ENCODE measurements at regions not wholly inside any gene's neighbourhood (a gene's known extent, or its start where the extent isn't known, plus 50 kb on each side); places are given as distances from the start of the nearest gene placed in this dataset.
A peak's percentile ranks its signal among the peaks of the same experiment; 100 is the strongest.
"Not testable (repeated sequence)": the region's sequence is repeated elsewhere in the genome, so short reads cannot be mapped to it uniquely, and the experiment has no call there.

DNA sequence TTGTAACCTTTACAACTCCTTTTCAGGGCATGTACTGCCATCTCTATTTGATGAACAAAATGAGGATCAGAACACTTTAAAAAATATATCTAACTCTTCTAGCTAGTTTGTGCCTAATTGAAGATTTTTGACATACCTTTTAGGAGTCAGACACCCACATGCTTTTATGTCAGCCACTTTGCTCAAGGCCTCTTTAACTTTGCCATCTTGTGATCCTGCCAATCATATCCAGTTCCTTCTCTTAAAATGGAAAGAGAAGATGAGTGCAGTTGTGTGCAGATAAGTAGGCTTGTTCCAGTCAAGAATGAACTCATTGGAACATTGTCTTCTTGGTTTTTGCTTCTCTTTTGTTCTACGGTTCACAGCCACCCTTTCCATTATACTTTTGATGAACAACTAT lies 425.6 kb upstream of the TNC start:
- DNase-seq (ENCODE audit: low spot score), result no peak

DNA sequence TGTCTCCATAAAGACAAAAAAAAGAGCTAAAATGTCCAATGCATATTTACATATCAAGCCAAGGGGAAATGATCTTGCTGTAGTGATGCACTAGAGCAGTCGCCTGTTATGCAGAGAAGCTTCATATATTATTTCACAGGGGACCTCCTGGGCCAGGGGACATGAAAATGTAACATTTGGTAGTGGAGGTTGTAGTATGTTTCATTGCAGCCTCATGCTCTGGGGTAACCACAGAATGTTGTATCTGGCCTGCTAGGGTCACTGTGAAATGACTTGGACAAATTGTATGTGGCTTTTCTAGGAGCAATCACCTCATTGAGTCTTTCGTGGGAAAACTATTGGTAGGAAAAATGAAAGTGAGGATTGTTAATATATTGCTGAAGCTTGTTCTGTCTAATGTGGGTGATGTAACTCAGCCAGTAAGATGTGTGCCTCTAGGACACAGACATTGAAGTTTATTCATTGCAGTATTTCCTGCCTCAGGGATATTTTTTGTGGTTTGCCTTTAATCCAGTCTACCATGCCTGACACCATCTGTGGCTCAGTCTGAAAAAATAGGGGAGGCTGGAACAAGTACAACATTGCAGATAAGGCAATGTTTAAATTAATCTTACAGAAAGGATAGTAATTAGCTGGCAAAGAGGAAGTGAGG lies 430.8 kb upstream of the TNC start:
- no peak for DNase-seq (ENCODE audit: low spot score)

DNA sequence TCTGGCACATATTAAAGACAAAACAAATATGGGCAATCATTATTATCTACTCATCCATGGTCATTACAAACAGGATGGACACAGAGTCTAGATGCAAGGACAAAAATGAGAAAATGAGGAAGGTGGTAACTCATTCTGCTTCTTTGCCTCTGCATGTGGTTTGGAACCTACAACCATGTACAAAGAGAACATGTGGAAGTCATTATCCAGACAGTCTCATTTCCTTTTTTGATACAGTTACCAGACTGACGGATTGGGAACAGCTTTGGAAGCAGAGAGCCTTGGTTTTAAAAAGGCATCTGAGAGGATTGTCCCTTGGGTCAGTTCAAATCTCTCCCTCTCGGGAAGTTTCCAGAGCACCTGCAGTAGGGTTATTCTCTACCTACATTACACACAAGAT lies 433.4 kb upstream of the TNC start:
- no peak for DNase-seq (ENCODE audit: low spot score)

DNA sequence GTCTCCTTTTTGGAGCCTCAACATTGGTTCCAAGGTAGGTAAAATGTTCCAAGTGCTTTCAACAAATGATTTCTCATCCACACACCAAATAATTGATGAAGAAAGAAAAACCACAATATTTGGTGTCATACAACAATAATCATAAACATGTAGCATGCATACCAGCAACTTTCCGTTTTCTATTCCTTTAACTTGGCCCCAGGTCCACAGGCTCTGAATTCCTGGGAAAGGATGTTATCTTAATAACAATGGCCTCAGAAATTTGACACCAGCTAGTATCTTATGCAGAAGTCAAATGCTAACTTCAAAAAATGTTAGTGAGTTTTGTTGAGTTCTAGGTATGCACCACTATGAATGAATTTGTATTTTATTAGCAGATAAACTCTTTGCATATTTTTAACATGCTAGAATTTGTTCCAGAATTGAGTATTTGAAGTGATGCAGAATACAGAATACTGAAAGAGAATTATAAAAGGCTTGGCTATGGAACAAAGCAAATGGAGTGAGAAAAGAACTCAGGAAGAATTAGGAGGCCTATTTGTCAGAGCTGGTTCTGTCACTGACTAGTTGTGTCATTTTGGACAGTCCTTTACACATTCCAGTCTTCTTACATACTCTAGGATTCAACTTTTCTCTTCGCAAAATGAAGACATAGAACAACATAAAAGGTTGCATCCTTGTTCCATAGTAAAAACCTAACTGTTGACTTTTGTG lies 435.3 kb upstream of the TNC start:
- DNase-seq (ENCODE audit: low spot score), result no peak

DNA sequence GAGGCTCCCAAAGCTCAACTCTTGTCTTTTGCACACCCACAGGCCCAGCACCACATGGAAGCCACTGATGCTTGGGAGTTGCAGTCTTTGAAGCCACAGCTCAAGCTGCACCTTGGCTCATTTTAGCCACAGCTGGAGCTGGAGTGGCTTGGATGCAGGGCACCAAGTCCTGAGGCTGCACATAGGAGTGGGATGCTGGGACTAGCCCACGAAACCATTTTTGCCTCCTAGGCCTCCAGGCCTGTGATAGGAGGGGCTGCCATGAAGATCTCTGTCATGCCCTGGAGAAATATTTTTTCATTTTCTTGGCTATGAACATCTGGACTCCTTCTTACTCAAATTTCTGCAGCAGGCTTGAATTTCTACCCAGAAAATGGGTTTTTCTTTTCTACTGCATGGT lies 438.5 kb upstream of the TNC start:
- no peak for DNase-seq (ENCODE audit: low spot score)

DNA sequence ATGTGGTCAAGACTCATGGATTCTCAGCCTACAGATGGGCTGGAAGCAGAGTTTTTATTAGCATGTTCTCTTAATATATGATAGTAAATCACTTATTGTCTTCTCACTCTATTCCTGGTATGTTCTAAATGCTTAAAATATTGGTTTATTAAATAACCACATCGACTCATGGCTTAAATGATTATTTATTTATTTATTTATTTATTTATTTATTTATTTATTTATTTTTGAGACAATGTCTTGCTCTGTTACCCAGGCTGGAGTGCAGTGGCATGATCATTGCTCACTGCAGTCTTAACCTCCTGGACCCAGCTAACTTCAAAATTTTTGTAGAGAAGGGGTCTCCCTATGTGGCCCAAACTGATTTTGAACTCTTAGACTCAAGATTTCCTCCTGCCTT lies 457.2 kb upstream of the TNC start:
- DNase-seq (ENCODE audit: low spot score), result no peak

DNA sequence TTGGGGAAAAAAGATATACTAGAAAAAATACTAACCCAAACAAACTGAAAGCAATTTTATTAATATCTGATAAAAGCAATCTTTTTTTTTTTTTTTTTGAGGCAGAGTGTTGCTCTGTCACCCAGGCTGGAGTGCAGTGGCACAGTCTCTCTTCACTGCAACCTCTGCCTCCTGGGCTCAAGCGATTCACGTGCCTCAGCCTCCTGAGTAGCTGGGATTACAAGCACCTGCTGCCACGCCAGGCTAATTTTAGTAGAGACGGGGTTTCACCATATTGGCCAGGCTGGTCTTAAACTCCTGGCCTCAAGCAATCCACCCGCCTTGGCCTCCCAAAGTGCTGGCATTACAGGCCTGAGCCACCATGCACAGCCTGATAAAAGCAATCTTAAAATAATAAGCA lies 467.5 kb upstream of the TNC start:
- DNase-seq (ENCODE audit: low spot score), result not testable (repeated sequence)

DNA sequence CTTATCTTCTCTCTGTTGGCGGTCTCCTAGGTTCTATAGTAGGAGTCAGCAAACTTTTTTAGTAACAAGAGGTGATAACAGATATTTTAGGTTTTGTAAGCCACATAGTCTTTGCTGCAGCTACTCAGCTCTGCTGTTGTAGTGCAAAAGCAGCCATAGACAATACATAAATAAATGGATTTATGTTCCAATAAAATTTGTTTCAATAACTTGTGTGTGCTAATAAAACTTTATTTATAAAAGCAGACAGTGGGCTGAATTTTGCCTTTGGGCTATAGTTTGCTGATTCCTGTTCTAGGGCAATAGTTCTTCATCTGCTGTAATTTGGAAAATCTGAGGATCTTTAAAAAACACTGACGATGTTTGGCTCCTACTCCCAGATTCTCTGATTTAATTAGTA lies 469.4 kb upstream of the TNC start:
- DNase-seq (ENCODE audit: low spot score), result no peak

DNA sequence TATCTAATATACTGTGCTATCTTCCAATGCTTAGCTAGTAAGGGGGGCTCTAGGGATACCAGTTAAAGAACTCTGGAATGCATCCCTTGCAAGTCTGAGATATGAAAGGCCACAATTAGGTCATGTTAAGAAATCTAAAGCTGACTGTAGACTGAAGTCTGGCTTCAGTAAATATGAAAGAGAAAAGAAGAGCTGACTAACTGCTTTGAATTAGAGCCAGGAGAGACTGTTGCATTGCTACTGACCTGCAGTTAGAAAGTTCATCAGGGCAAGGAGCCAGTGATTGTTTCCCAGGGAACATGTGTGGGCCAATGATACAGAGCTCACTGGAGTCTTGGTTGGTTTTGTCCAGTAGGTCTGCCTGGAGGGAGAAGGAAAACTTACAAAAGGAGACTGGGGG lies 472.1 kb upstream of the TNC start:
- DNase-seq (ENCODE audit: low spot score), result no peak

DNA sequence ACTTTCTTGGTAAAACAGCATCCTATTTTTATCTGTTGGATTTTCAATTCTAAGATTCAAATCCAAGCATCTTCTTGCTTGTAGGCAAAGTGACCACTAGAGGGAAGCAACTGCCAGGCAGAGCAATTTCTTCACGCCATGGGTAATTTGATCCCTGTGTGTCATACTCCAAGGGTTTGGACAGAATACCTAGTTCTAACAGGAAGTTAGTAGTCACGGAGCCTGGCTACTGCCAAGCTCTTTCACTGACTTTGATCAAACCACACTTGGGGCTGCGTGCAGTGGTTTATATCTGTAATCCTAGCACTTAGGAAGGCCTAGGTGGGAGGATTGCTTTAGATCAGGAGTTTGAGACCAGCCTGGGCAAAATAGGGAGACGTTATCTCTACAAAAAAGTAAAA lies 473.6 kb upstream of the TNC start:
- DNase-seq (ENCODE audit: low spot score), result peak; percentile 76

DNA sequence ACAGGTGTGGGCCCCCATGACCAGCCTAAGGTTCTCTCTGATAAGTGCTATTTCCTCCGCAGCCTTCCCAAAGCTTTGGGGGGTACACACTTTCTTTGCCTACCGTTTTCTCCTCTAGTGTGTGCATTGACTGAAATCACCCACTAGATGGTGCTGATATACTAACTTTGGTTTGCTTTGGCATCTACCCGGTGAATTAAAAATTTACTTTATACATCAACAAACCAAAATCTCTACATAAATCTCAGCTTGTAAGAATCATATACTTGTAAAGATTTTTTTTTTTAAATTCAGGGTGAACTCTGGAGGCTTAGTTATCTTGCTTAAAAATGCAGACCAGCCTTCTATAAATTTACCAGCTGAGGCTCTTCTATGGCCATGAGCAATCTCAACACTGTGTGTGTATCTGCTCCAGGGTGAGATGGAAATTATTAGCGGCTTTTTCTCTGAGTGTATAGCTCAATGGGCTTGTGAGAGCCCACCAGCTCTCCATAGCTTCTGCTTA lies 475.7 kb upstream of the TNC start:
- no peak for DNase-seq (ENCODE audit: low spot score)

DNA sequence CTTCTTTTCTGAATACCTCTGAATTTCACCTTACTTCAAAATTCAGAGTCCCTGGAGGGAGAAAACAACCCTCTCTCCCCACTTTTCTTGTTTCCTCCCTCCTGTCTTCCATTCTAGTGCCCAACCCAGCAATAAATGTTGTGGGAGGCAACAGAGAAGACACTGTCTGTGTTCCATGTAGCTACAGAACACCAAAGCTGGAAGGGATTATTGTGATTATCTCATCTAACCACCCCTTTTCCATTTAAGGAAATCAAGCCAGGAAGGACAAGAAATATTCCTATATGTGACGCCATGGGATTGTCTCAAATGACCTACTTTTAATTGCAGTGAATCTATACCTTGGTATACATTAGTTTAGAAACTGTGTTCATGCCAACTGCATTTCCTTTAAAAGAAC lies 476.6 kb upstream of the TNC start:
- no peak for DNase-seq (ENCODE audit: low spot score)

DNA sequence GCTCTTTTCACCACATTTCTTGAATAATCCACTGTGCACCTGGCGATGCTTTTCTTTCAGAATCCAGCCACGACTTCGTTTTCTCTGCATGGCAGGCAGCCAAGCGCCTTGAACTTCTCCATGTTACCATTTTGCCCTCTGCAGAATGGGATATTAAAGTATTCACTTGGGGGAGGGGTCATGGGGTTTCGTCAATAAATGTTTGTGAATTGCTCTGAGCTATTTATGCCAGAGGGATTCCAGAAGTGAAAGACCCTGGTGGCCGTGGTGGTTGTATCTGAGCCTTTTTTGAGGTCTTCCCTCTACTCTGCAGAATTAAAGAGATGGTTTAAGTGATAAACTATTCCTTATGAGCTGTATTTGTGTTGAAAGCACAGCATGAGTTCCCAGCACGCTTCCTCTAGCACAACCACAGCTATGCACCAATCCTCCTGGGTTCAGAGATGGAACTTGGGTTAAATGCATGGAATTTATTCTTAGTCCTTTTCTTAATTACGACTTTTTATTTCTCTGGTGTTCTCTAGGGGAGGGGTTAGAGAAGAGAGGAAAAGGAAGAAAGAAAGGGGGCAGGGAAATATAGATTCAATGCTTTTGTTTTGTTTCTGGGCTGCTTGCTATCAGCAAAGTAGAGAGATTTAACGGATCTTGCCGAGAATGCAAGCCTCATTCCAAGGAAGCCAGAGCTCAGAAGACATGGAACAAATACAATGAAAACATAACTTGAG lies 478.2 kb upstream of the TNC start:
- DNase-seq (ENCODE audit: low spot score), result no peak

DNA sequence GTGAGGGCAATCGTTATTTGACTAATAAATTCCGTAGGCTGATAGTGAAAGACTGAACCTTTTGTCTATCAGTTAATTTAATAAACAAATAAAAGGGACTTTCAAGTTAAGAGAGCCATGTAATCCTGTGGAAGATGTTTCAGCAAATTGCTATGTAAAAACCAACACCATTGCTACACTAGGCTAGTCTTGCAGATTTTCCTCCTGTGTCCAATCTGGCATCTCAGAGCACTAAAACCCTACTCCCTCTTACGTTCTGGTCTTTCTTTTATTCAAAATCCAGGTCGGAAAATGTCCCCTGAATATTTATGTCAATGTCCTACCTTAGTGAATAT lies 478.8 kb upstream of the TNC start:
- no peak for DNase-seq (ENCODE audit: low spot score)

DNA sequence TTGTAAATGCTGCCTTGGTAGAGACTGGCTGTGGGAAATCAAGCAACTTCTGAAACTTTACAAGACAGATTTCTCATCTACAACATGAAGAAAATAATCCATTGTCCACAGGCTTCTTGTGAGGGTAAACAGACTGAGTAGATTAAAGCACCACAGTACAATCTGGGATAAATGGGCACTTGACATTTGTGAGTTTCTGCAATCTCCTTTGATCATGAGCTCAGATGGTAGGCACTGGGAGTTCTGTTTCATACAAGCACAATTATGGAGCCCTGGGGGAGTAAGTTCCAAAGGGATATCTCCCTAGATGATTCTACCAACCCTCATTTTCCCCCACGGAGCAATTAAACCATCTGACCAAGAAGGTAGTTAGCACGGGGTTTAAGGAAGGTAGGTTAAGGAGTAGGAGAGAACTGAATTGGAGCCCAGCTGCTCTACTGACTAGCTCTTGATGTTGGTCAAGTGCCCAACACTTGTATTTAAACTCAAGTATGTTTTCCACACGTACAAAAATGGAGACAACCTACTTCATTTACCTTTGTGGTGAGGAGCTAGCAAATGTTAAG lies 479.5 kb upstream of the TNC start:
- no peak for DNase-seq (ENCODE audit: low spot score)

DNA sequence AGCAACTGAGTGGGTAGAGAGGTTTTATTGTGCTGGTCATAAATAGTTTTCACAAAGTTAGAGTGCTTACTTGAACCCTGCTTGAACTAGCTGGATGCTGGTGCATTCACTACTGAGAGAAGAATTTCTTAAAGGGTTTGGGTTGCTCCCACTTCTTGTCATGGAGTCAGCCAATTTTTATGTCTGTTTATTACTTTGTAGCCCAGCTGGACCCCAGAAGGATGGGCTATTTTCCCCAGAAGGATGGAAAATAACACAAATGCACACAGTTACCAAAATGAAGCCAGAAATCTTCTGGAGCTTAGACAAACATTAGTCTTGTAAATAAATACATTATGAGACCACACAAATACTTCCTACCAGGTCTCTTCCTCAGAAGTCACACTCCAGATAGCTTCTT lies 480.8 kb upstream of the TNC start:
- no peak for DNase-seq (ENCODE audit: low spot score)

DNA sequence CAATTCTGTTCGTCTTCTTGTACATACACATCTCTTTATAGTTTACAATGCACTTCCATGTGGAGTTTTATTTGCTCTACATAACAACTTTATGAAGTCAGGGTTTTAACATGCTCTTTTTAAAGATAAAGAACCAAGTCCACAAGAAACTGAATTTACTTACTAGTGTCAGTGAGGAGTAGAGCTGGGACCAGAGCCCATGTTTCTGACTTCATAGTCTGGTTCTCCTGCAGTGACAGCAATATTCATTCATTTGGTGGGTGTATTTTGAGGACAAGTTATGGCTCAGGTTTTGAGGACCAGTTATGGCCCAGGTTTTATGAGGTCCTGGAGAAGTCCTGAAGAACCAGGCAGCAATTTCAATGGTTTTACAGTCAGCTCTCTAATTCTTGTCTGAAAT lies 481.9 kb upstream of the TNC start:
- no peak for DNase-seq (ENCODE audit: low spot score)

DNA sequence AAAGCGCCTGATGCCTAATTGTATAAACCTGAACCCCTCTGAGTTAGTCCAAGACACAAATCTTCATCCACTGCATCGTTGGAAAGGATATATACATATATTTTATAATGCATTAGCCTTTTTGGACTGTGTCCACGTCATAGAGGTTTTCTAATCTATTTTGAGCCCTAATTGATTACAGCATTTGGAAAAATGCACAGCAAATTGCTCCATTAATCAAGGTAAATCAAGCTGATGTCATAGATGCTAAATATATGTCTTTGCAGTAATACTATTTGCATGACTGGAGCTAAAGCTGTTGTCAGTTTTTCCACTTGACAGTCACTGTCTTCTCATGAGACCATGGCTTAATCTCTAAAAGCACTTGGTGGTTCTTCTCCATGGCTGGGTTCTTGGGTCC lies 483.5 kb upstream of the TNC start:
- no peak for DNase-seq (ENCODE audit: low spot score)

DNA sequence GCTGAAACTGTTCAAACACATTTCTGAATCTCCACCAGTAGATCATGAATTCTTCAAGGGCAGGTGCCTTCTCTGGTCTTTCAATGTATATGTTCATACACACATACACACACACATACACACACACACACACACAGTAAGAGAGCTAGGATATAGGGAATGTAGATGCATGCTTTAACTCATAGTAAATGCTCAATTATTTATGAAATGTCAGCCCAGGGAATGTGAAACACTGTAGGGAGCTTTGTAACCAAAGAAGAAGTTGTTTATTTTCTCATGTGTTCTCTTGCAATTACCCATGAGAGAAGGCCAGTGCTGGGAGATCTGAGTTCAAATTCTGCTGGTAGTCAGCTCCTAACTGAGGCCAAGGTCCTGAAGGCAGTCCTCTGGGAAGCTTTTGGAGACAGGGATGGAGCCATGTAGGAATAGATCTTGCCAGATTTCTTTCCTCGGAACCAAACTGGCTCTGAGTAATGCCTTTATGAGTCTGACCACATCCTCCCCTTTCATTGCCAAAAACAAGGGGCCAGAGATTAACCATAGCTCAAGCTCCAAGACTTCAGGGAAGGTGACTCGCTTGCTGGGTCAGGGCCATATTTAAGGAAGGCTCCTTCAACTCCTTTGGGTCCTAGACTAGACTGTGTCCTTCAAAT lies 487.0 kb upstream of the TNC start:
- no peak for DNase-seq (ENCODE audit: low spot score)

DNA sequence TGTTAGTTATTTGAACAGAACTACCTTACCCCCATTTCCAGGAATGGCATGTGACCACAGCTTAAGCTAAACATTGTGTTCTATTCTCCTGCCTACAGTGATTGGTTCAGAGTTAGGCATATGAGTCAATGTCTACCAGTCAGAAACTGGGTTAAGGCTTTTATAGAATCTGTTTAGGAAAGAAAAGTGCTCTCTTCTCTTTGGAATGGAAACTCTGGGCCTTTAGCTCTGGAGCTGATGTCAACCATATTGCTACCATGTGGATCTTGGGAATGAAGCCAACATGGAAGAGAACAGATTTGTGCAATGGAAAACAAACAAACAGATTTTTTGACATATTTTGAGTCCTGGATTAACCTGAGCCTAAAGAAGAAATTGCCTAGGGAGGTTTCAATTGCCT lies 488.9 kb upstream of the TNC start:
- DNase-seq (ENCODE audit: low spot score), result no peak

DNA sequence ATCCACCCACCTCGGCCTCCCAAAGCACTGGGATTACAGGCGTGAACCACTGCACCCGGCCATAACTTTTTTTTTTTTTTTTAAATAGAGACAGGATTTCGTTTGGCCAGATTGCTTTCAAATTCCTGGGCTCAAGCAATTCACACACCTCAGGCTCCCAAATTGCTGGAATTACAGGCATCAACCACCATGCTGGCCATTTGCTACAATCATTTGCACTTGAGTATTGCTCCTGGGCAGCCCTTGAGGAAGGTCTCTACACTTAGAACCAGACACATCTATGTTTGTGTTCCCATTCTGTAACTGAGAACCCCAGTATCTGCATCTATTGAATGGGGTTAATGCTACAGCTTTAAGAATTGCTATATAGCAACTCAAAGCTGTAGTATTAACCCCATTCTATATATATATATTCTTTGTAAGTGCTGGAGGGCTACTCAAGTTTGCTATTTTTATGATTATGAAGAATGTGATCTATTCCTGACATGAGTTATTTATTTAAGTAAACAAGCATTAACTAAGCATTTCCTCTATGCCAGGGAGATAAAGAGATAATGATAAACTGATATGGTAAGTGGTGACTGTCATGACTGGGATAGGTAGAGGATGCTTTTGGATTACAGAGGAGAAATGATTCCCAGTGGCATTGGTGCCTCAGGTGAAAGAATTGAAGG lies 496.5 kb upstream of the TNC start:
- no peak for DNase-seq (ENCODE audit: low spot score)

DNA sequence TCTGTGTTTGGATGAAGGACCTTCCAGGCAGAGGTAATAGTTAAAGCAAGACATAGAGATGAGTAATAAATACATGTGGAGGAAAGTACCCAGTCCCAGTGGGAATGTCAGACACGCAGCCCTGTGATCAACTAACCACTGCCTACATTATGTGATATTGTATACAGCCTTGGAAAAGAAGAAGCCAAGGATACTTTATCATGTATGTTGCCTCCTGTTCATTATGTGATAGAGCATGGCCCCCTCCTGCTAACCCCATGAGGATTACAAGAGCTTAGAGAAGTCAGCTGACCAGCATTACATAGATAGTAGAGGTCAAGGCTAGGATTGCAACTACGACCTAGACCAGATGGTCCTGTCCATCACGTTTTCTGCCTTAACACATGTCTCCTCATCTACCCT lies 497.0 kb upstream of the TNC start:
- no peak for DNase-seq (ENCODE audit: low spot score)
